ENCODE measurements at regions not wholly inside any gene's neighbourhood (a gene's known extent, or its start where the extent isn't known, plus 50 kb on each side); places are given as distances from the start of the nearest gene placed in this dataset.

GRCh38 chr4:114085611-114086345 is 106.3 kb upstream of the ARSJ start:
- H3K4me3 ChIP-seq (ENCODE audit: low read depth, low read length): no peak overlapping the region
- TF ChIP-seq, protein P1, sequence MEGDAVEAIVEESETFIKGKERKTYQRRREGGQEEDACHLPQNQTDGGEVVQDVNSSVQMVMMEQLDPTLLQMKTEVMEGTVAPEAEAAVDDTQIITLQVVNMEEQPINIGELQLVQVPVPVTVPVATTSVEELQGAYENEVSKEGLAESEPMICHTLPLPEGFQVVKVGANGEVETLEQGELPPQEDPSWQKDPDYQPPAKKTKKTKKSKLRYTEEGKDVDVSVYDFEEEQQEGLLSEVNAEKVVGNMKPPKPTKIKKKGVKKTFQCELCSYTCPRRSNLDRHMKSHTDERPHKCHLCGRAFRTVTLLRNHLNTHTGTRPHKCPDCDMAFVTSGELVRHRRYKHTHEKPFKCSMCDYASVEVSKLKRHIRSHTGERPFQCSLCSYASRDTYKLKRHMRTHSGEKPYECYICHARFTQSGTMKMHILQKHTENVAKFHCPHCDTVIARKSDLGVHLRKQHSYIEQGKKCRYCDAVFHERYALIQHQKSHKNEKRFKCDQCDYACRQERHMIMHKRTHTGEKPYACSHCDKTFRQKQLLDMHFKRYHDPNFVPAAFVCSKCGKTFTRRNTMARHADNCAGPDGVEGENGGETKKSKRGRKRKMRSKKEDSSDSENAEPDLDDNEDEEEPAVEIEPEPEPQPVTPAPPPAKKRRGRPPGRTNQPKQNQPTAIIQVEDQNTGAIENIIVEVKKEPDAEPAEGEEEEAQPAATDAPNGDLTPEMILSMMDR (IDR thresholded peaks at IDR 0.05; ENCODE audit: insufficient read depth, low read depth, low read length): no peak
- no peak for DNase-seq (ENCODE audit: low read depth)

DNA sequence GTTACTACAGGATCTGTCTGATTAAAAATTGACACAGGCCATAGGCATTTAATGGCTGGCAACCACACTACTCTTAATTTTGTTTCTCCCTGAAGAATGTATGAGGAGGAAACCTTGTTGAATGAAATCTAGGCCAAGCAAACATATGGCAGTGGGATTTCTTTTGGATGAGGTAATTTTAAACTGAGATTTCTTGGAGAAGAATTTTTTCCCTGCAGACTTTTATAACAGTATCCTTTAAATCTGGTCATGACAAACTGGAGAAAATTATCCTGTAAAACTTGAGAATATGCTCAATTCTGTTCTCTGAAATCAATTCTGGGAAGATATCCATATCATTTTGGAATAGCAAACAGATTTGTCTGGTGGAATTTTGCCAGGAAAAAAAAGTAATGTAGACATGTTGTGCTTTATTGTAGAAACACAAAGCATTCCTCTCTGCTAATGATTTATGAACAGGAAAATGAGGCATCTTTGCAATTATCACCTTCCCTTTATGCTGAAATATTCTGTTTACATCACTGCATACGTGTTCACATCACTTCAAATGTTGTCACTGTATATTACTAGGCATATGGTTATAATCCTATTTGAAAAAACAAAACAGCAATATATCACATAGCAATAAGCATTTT is 108.3 kb upstream of the ARSJ start:
- peak; percentile 60 for DNase-seq (ENCODE audit: low read depth)
- H3K4me3 ChIP-seq (ENCODE audit: low read depth, low read length): no peak overlapping the region
- TF ChIP-seq, protein P1 (IDR thresholded peaks at IDR 0.05; ENCODE audit: insufficient read depth, low read depth, low read length): no peak

- TF ChIP-seq, protein P1 (IDR thresholded peaks at IDR 0.05; ENCODE audit: insufficient read depth, low read depth, low read length): no peak
- DNase-seq (ENCODE audit: low read depth): peak; percentile 11
- H3K4me3 ChIP-seq (ENCODE audit: low read depth, low read length): no peak overlapping the region
Measured at GRCh38 chr4:114088481-114088880, 109.0 kb upstream of the ARSJ start.

DNA sequence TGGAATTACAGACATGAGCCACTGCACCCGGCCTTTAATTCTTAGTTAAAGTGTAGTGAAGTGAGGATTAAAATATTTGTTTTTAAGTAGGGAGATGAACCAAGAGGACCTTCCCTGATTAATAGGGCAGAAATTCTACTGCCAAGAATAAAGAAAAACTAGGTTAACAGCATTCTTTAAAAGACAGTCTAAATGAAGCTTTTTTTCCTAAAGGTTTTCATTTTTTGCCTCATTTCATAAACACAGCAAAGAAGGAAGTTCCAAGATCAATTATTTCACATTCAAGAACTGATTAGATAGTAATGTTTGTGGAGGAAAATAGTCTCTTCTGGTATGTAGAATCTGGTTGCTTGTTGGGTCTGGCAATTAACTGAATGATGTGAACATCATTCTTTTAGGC is 112.1 kb upstream of the ARSJ start:
- DNase-seq (ENCODE audit: low read depth): no peak

DNA sequence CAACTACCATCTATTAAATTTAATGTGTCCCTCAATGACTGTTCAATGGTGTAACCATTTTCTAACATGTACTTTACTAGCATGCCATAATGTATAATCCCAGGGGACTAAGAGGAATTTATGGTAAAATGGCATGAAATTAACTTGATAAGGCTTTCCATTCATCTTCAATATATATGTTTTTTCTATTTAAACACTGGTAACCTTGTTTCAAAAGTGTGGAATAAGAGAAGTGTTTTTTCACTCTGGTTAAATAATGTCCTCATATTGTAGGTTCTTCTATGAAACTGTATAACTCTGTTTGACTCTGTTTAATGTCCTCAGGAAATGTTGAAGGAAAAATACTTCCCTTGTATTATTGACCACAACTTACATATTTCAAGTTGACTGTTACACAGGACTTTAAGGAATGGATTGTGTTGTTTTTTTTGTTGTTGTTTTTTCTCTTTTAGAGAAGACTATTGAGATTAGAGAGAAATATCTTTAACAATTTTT is 113.8 kb upstream of the ARSJ start:
- DNase-seq (ENCODE audit: low read depth): no peak
- TF ChIP-seq, protein P1 (IDR thresholded peaks at IDR 0.05; ENCODE audit: insufficient read depth, low read depth, low read length): no peak
- no peak overlapping the region for H3K4me3 ChIP-seq (ENCODE audit: low read depth, low read length)

More for the DNA sequence above, 112.1 kb upstream of the ARSJ start:
- TF ChIP-seq, protein P1 (IDR thresholded peaks at IDR 0.05; ENCODE audit: insufficient read depth, low read depth, low read length): no peak
- H3K4me3 ChIP-seq (ENCODE audit: low read depth, low read length): no peak overlapping the region

GRCh38 chr4:114100288-114101031 is 121.0 kb upstream of the ARSJ start:
- no peak for DNase-seq (ENCODE audit: low read depth)
- TF ChIP-seq, protein P1 (IDR thresholded peaks at IDR 0.05; ENCODE audit: insufficient read depth, low read depth, low read length): no peak
- H3K4me3 ChIP-seq (ENCODE audit: low read depth, low read length): no peak overlapping the region

Data from fibroblast of villous mesenchyme (primary cell).